ENCODE measurements at regions not wholly inside any gene's neighbourhood (a gene's known extent, or its start where the extent isn't known, plus 50 kb on each side); places are given as distances from the start of the nearest gene placed in this dataset.

- no TSS peak for BruUV-seq (replicated peaks)
- no peaks in the 10 kb centered on the region for H3K27me3 ChIP-seq (replicated peaks; ENCODE audit: control insufficient read depth, insufficient read depth, low read length)
- TF ChIP-seq, protein P1, sequence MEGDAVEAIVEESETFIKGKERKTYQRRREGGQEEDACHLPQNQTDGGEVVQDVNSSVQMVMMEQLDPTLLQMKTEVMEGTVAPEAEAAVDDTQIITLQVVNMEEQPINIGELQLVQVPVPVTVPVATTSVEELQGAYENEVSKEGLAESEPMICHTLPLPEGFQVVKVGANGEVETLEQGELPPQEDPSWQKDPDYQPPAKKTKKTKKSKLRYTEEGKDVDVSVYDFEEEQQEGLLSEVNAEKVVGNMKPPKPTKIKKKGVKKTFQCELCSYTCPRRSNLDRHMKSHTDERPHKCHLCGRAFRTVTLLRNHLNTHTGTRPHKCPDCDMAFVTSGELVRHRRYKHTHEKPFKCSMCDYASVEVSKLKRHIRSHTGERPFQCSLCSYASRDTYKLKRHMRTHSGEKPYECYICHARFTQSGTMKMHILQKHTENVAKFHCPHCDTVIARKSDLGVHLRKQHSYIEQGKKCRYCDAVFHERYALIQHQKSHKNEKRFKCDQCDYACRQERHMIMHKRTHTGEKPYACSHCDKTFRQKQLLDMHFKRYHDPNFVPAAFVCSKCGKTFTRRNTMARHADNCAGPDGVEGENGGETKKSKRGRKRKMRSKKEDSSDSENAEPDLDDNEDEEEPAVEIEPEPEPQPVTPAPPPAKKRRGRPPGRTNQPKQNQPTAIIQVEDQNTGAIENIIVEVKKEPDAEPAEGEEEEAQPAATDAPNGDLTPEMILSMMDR (IDR thresholded peaks at IDR 0.05; ENCODE audit: insufficient read depth in 1 of 2, low read depth in 1 of 2, low read length in 1 of 2, severe bottlenecking in 1 of 2, unreplicated experiment in 1 of 2): no peak
- no peaks in the 10 kb centered on the region for H3K9me3 ChIP-seq
- H3K36me3 Mint-ChIP-seq (ENCODE audit: insufficient read depth, unreplicated experiment): no peaks in the 10 kb centered on the region
- H3K36me3 ChIP-seq (ENCODE audit: control insufficient read depth, insufficient read depth, low read length): no peaks in the 10 kb centered on the region
- intact Hi-C loops (cut with micrococcal nuclease; ENCODE audit: unreplicated experiment): no loop called here
- no peak overlapping the region for H3K27ac Mint-ChIP-seq (ENCODE audit: unreplicated experiment)
- H3K4me3 Mint-ChIP-seq (ENCODE audit: unreplicated experiment): no peak overlapping the region
- CTCF ChIA-PET: no interaction called here
- no peaks in the 10 kb centered on the region for H3K4me1 ChIP-seq
- no peak for DNase-seq
- POLR2A ChIA-PET: no interaction called here
- H3K4me3 ChIP-seq (ENCODE audit: low read depth, low read length): no peak overlapping the region
- H3K27me3 Mint-ChIP-seq (ENCODE audit: insufficient read depth, unreplicated experiment): no peaks in the 10 kb centered on the region
- H3K9me3 Mint-ChIP-seq (ENCODE audit: unreplicated experiment): no peaks in the 10 kb centered on the region
- no peaks in the 10 kb centered on the region for H3K4me1 Mint-ChIP-seq (ENCODE audit: low read depth, unreplicated experiment)
These were observed 250.5 kb upstream of the FLRT2 start for GRCh38 chr14:85279407-85279806.

DNA sequence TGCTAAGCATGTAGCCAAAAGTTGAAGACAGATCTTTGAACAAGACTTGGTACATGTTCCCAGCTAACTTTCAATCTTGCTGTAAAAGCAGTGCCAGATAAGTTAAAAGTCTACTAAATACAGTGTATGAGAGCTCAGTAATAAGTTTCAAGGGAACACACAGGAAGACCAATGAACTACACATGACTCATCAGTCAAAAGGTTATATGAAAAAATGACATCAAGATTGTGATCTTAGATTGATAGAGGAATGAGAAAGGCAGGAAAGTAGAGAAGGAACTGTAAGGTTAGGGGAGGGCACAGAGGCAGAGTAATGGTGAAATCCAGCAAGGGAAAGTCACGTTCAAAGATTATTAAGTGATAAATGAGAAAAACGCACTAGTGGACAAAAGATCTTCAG is 249.9 kb upstream of the FLRT2 start:
- Histone ChIP-seq H3K36me3 (ENCODE audit: control insufficient read depth, insufficient read depth, low read length) (no peaks in the 10 kb centered on the region), H3K27me3 (replicated peaks; ENCODE audit: control insufficient read depth, insufficient read depth, low read length) (no peaks in the 10 kb centered on the region), H3K4me1 (no peaks in the 10 kb centered on the region), H3K9me3 (no peaks in the 10 kb centered on the region), H3K4me3 (ENCODE audit: low read depth, low read length) (no peak overlapping the region)
- Mint-ChIP-seq H3K9me3 (ENCODE audit: unreplicated experiment) (no peaks in the 10 kb centered on the region), H3K4me1 (ENCODE audit: low read depth, unreplicated experiment) (no peaks in the 10 kb centered on the region), H3K4me3 (ENCODE audit: unreplicated experiment) (no peak overlapping the region), H3K36me3 (ENCODE audit: insufficient read depth, unreplicated experiment) (no peaks in the 10 kb centered on the region), H3K27me3 (ENCODE audit: insufficient read depth, unreplicated experiment) (no peaks in the 10 kb centered on the region), H3K27ac (ENCODE audit: unreplicated experiment) (no peak overlapping the region)
- TF ChIP-seq, protein P1 (IDR thresholded peaks at IDR 0.05; ENCODE audit: insufficient read depth in 1 of 2, low read depth in 1 of 2, low read length in 1 of 2, severe bottlenecking in 1 of 2, unreplicated experiment in 1 of 2): no peak
- BruUV-seq (replicated peaks): no TSS peak
- CTCF ChIA-PET: no interaction called here
- intact Hi-C loops (cut with micrococcal nuclease; ENCODE audit: unreplicated experiment): no loop called here
- no peak for DNase-seq
- POLR2A ChIA-PET: no interaction called here

DNA sequence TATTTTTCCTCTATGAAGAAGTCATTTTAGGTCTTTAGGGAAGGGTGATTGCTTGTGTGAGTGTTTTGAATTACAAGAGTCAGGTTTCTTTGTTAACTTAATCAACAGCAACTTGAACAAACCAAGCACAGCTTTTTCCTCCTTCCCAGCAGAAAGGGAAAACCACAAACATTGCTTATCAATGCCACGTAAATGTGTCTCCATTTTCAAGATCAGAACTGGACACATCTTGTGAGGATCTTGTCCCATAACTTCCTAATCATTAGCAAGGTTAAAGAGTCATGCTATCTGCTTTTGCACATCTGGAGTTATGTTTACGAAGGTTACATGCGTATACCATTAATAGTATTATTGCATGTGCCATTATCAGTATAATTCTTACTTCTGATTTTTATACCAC is 248.0 kb upstream of the FLRT2 start:
- Mint-ChIP-seq H3K4me3 (ENCODE audit: unreplicated experiment) (no peak overlapping the region), H3K9me3 (ENCODE audit: unreplicated experiment) (no peaks in the 10 kb centered on the region), H3K4me1 (ENCODE audit: low read depth, unreplicated experiment) (no peaks in the 10 kb centered on the region), H3K36me3 (ENCODE audit: insufficient read depth, unreplicated experiment) (no peaks in the 10 kb centered on the region), H3K27ac (ENCODE audit: unreplicated experiment) (no peak overlapping the region), H3K27me3 (ENCODE audit: insufficient read depth, unreplicated experiment) (no peaks in the 10 kb centered on the region)
- ChIA-PET POLR2A (no interaction called here), CTCF (no interaction called here)
- TF ChIP-seq, protein P1 (IDR thresholded peaks at IDR 0.05; ENCODE audit: insufficient read depth in 1 of 2, low read depth in 1 of 2, low read length in 1 of 2, severe bottlenecking in 1 of 2, unreplicated experiment in 1 of 2): no peak
- Histone ChIP-seq H3K4me1 (no peaks in the 10 kb centered on the region), H3K27me3 (replicated peaks; ENCODE audit: control insufficient read depth, insufficient read depth, low read length) (no peaks in the 10 kb centered on the region), H3K36me3 (ENCODE audit: control insufficient read depth, insufficient read depth, low read length) (no peaks in the 10 kb centered on the region), H3K9me3 (no peaks in the 10 kb centered on the region), H3K4me3 (ENCODE audit: low read depth, low read length) (no peak overlapping the region)
- intact Hi-C loops (cut with micrococcal nuclease; ENCODE audit: unreplicated experiment): no loop called here
- BruUV-seq (replicated peaks): no TSS peak
- no peak for DNase-seq

All from Caco-2 (cell line).